Stimulated activated CD8-positive, alpha-beta memory T cell treated with anti-CD3 and anti-CD28 coated beads, Interleukin-15, amount 100 ng/mL, for 48 hours (primary cell): ENCODE measurements at regions not wholly inside any gene's neighbourhood (a gene's known extent, or its start where the extent isn't known, plus 50 kb on each side); places are given as distances from the start of the nearest gene placed in this dataset.

Experiments used
- DNase-seq, 2 donors: peaks; one replicate each; pipeline ENCODE4 v3.0.0-alpha.2; 2020; ENCODE audit warnings: low read depth in 2 of 2

DNA sequence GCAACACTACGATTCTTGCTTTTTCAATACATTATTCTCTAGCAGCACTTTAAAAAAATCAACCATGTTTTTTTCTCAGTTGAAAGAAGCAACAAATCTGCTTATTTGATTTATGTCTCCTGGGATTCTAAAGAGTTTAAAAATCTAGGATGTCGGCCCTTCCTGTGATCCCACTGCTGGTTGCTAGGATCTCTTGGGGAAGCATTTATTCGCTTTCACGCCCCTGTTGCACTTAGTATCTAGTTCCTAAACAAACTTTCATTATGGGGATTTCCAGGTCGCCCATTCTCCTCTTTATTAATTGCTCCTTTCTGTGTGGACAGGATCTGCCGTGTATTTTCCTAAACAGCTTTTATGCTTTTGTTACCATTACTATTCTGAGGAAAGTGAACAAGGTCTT, 313.5 kb downstream of the AGTPBP1 start:
- no peak for DNase-seq

DNA sequence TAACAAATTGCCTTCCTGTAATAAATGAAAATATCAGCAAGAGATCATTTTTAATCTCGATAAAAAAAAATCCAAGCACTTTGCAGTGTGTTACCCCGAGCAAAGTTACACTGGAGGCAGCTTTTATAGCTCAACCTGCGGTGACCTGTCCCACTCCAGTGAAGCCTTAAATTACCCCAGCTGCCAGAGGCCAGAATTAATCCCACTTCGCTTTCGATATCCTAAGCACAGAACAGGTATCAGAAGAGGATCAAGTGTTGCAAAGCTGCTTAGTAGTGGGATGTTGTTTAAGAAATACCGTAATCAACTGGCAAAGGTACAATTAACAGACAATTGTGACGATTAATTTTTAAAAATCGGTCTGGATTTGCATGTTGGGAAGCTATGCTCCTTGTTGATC, 314.0 kb downstream of the AGTPBP1 start:
- DNase-seq = no peak

DNA sequence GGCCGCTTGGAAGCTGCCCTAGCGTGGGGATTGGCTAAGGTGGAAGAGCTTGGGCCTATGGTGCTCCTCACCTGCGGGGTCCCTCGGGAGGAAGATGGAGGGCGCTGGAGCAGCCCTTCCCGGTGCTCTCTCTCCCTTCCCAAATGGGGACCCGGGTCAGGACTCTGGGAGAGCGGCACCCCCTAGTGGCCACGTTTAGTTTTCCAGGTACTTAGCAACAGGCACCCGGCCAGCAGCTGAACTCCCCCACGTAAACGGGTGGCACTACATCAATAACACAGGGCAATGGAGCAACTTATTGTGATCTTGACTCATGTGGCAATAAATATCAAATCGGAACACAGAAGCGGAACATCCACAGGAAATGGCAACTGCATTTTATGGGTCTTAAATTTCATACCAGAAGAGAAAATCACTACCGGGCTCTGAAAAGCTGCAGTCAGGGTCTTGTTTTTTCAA, 316.6 kb downstream of the AGTPBP1 start:
- peak; percentile 26 to 39 for DNase-seq

DNA sequence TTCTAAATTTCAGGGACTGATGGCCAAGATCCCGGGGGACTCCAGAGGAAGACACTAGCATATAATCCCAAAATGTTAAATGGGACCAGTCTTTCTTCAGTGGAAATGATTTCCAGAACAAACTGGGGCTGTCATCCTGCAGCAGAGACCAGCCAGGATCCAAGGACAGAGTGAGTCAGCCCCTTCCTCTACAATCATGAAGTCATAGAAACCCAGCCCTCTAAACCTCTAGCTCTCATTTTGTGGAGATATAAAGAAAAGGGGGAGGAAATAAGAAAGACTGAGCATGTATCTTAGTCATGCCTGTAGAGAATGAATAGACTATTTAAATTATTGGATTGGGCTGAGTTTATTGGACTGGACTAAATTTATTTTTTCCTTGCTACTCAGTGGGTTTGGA, 318.3 kb downstream of the AGTPBP1 start:
- DNase-seq = no peak

DNA sequence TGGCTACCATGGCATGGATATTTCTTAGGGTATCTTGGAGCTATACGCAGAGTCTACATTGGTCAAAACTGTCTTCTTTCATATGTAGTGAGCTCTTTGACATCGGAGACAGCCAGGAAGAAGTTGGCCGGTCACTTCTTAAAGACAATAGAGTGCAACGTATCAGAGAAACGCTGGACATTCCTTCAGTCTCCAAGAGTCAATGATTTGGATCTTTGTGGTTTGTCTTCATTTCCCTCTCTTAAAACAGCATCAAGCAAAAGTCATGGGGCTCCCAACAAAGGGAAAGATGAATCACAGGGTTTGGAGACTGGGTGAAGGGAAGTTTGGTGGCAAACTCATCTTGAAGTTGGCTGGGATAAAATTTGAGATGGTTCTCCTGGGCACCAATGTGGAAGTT, 320.1 kb downstream of the AGTPBP1 start:
- DNase-seq = no peak

DNA sequence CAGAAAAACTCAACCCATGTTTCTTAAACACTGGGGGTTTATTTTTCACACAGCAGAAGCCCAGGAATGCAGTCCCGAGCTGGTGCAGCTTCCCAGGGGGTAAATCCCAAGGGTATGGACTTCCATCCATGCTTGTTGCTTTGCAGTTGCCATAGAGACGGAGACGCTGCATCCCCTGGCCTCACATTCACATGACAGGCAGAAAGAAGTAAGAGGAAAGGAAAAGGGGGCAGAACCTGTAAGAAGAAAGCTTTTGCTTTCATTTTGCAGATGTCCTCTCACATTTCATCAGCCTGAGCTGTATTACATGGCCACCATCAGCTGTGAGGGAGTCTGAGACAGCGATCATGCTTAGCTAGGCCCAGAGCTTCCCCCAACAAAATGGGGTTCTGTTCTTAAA, 321.0 kb downstream of the AGTPBP1 start:
- no peak for DNase-seq

DNA sequence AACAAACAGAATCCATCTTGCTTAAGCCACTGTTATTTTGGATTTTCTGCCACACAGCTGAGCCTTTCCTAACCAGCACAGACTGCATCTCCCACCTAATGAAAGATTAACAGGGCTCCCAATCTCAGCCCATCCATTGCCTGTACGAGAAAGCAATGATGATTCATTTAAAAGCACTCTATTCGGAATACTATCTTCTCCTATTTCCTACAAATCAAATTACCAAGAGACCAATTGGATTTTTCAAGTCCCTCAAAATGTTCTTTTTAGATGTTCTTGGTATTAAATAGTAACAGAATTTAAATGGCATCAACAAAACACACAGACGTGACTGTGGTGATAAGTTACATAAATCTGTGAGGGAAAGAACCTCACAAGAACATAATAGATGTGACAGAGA, 324.1 kb downstream of the AGTPBP1 start:
- DNase-seq = no peak

DNA sequence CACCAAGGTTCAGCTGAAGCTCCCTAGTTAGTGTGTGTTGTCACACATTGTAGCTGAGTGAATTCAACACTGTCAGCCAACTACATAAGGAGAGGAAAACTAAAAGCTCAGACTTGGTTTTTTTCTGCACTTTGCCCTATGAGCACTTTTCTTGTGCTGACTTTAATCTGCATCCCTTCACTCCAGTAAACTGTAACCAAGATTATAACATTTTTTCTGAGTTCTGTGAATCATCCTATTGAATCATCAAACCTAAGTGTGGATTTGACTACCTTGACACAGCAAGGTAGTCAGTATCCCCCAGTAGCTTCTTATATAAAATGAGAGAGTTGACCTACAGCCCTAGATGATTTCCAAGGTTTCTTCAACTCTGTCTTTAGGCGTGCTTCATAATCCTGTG, 325.0 kb downstream of the AGTPBP1 start:
- DNase-seq = no peak

DNA sequence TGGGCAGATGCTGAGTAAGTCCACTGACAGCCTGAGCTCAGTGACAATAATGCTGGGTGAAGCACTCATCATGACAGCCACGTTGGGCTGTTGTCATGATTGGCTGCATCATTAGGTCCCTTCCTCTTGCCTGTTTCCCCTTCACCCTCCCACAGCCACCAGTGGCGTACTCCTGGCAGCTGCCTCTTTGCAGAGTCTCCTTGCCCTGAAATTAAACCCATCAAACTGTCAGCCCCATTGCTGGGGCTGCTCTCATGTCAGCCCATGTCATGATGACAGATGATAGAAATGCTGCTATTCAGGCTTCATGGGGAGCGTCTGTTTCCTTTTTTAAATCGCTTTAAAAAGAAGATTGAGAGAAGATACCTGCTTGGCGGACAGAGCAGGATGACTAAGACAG, 327.4 kb downstream of the AGTPBP1 start:
- no peak for DNase-seq

DNA sequence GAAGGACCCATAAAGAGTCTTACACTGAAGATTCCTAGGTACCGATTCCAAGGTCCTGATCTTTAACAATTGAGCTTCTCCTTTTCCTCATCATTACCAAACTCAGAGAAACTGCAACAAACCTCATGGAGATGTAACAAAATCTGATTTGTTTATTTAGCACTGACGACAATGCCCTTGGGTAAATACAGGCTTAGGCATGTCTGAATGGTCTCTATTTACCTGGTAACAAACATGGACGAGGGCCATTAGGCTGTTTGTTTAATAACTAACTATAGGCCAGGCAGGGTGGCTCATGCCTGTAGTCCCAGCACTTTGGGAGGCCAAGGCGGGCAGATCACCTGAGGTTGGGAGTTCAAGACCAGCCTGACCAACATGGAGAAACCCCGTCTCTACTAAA, 333.3 kb downstream of the AGTPBP1 start:
- DNase-seq = no peak

DNA sequence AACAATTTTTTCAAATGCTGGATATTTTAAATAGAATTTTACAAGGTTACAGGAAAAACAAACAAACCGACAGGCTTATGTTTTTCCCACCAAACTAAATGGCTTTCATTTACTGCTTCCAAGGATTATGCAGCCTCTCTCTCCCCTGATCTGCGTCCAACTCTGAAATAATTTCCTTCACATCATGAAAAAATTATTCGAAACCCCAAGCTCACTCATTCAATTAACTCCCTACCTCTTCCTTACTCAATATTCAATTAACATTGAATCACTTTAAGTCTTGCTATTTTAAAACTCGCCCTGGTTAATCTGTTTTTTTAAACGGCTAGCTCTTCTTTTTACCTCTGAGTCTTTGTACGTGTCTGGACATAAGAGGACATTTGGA, 336.2 kb downstream of the AGTPBP1 start:
- DNase-seq = no peak

DNA sequence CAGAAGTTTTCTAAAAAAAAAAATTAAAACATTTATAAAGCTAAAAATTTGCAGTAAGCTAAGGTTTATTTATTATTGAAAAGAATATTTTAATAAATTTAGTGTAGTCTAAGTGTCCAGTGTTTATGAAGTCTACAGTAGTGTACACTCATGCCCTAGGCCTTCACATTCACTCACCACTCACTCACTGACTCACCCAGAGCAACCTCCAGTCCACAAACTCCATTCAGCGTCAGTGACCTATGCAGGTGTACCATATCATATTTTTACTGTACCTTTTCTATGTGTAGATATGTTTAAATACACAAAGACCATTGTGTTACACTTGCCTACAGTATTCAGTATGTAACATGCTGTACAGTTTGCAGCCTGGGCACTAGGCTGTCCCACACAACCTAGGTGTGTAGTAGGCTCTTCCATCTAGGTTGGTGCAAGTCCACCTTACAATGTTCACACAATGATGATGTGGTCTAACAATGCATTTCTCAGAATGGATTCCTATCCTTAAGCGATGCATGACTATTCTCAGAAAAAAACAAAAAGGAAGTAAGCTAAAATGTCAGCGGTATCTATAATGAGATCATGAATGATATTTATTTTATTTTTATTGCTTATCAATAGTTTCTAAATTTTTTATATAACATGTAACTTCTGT, 336.7 kb downstream of the AGTPBP1 start:
- DNase-seq = no peak

DNA sequence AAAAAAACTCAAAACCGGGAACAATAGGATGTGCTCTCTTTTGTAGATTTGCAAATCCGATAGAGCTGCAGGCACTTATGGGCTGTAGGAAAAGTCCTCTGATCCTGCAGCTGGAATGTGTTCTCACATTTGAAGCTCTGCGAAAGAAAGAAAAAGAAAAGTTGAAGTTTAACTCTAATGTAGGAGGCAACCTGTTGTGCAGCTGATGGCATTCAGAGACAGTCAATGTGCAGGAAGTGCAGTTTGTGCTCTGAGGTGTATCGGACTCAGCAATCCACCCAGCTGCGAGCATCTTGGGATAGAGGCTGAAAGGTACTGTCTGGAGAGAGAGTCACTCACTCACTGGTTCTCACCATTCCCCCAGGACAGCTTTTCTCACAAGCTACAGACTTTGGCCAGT, 339.2 kb downstream of the AGTPBP1 start:
- DNase-seq = no peak

DNA sequence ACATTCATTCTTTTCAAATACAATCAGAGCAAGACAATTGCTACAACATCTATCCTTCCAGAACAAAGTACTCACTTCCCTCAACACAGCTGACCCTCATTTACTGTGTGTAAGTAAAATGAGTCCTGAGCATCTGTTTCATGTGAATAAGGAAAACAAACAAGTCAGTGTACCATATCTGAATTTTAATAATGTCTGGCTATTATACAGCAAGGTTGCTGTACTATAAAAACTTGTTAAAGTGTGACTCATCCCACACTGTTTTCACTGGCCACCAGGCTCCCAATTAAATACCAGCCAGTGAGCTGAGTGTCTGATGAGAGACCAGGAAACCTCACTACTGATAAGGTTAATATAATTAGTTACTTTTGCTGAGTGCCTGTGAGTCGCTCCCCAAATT, 339.8 kb downstream of the AGTPBP1 start:
- no peak for DNase-seq

DNA sequence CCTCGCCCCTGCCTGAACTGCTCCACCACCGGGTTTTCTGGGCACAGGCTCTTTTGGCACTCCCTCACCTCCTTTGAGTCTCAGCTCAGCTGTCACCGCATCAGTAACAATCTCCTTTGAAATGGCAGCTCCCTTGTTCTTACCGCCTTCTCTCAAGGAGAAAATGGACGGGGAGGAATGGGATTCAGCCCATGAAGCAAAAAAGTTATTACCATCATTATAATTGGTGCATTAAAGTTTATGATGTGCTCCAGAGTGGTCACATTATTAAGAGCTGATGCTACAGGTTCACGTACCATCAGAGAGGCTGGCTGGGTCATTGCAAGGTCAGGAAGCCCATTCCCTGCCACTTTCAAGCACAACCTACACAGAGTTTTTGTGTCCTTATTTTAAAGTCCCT, 344.7 kb downstream of the AGTPBP1 start:
- DNase-seq = no peak

DNA sequence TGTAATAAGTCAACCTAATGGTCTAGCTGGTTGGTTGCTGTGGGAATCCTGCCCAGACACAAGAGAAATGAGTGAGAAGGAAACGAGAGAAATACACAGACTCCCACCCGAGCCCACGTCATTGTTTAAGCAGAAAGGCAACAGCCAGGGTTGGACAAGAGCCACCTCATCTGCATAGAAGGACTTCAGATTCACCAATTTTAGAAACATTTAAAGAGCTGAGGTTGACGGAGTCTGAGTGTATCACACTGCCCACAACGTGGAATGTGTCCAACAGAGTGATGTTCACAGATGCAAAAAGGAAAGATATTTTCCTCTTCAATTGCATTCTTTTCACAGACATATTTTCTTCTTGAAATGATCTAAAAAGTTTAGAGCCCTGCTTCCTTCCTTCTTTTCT, 349.5 kb downstream of the AGTPBP1 start:
- no peak for DNase-seq

DNA sequence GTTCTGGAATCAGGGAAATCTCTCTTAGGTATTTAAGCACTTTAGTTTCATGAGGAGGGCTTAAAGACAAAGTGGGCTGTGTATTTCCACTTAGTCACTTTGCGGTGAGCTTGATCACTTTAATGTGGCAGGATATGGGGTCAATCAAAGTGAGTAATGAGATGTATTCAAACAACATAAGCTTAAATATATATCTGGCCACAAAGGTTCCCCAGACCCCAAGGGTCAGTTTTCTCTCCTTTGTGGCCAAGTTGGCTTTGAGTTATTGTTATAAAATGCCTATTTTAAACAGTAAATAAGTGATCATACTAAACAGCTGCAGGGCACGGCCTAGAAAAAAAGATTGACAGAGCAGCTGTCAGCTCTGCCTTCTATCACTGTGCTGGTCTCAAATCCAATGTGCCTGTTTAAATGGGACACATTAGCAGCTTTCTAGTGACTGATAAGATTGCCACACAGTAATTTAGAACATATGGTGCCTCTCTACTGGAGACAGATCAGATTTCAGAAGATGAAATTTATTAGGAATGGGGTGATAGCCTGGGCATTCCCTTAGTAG, 363.9 kb downstream of the AGTPBP1 start:
- peak in 1 of 2 donors; percentile 5 for DNase-seq

DNA sequence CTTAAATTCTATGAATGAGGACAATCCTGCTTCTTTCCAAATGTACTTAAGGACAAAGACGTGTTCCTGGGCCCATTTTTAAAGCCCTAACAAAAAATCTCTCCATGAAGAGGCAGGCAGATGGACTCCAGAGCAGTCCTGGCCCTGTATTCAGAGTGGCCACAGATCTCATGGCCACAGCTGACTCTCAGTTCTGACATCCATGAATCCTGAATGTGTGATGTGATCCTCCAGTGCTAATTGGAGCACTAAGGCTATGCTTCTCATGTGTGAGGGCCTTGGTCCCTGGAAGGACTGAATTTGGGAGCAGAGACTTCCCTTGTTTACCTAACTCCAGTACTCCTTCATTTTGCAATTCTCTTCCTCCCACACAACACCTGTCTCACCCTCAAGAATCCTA, 373.0 kb downstream of the AGTPBP1 start:
- DNase-seq = no peak

DNA sequence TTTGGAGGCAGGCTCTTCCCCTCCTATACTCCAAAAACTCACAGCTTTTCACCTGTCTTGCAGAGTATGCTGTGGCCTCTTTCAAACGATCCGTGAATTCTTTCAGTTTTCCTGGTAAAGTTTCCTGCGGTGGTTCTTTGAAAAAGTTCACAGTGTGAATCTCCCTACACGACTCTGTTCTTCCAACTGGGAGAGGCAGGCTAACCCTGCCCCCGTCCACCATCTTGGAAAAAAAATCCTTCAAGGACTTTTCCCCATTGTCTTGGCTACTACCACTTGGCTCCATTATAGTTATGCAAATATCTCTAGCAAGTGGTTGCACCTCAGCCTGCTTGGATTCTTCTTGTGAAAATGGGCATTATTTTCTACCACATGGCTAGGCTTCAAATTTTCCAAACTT, 382.6 kb downstream of the AGTPBP1 start:
- no peak for DNase-seq

DNA sequence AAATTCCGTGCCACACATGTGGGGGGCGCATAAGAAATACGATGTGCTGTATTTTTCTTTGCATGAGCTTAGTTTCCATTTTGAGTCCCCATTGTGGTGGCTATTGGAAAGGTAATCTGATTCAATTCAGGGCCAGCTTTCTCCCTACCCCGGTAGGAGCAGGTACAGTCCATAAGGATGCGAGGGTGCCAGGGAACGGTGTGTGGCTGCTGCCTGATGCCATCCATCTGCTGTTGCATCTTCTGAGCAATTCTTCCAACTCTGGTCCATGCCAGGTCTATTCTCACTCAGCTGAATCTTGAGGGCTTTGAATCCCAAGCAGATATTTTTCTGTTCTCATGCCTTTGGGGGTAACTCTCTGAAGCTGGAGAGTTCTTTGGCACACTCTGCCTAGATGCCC, 392.7 kb downstream of the AGTPBP1 start:
- DNase-seq = no peak

DNA sequence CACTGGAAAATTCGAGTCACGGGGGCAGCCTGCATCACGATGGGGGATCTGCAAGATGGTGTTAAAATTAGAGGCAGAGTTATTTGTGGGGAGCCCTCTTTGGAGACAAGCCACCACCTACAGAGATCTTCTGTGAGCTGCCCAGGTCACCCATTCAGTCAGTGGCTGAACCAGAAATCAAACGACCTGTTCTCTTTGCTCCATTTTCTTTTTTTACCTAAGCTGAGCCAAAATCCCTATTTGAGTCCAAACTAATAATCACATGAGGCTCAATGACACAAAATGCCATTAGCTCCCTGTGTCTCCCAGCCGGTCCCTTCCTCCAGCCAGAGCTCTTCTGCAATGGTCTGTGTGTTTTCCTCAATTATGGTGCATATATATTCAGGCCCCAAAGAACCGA, 394.2 kb downstream of the AGTPBP1 start:
- DNase-seq = no peak

DNA sequence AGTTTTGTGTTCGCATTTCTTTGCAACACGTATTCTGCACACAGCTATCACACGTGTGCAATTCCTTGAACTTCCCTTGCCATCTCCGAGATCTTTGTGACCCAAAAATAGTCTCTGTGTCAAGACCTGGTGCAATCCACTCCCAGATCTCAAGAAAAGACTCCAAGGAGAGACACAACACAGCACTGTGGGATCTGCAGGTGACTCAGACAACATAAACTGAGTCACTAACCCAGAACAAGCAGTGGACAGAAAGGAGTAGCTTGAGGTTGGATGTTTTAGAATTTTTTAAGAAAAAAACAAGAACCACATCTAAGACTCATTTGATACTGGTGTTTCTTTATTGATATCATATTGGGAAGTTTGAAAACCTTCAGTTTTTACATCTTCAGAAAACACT, 396.9 kb downstream of the AGTPBP1 start:
- no peak for DNase-seq

DNA sequence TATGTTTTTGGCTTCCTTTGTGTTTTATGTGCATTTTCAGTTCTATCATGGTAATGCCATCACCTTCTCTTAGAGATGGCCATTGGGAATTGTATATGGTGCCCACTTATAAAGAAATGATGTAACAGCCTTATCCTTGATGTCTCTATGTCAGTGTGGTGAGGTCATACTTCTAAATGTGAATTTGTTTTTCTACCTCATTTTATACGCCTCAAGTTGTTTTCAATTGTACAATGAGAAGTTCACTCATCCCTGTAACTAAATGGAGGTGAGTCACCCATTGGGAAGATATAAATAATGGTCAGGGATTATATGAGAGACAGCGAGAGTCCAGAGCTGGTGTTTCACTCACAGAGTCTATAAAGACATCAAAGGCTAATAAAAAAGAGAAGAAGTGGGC, 402.4 kb downstream of the AGTPBP1 start:
- DNase-seq = no peak

DNA sequence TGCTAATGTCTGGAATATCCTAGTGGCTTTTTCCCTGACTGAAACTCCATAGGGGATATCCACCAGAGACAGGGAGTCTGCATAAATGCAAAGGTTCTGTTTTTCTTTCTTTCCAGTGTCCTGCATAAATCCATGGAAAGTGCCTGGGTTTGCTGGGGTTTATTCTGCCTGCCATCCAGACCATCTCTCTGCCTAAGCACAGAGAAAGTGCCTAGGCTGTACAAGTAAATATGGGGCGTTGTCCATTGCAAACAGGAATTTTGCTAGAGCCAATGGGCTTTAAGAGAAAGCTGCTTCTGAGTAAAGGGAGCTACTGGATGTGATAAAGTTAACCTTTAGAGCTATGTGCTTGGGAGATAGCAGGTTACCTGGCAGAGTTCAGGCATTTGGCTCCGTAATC, 407.5 kb downstream of the AGTPBP1 start:
- no peak for DNase-seq
